Loucy (cell line): ENCODE measurements at regions not wholly inside any gene's neighbourhood (a gene's known extent, or its start where the extent isn't known, plus 50 kb on each side); places are given as distances from the start of the nearest gene placed in this dataset.

ENCODE experiments used
- CTCF ChIP-seq: fragments of 200-600 bp; sonication (generic); conservative IDR thresholded peaks from 2 replicates; pipeline ENCODE4 v1.5.1; 2014; ENCODE audit warnings: mild to moderate bottlenecking, antibody characterized with exemption, low read length
- EZH2phosphoT487 ChIP-seq: fragments of 200-600 bp; IDR thresholded peaks from 2 replicates; pipeline ENCODE4 v1.6.1; 2018; ENCODE audit warnings: antibody characterized with exemption, mild to moderate bottlenecking, moderate library complexity, borderline replicate concordance

DNA sequence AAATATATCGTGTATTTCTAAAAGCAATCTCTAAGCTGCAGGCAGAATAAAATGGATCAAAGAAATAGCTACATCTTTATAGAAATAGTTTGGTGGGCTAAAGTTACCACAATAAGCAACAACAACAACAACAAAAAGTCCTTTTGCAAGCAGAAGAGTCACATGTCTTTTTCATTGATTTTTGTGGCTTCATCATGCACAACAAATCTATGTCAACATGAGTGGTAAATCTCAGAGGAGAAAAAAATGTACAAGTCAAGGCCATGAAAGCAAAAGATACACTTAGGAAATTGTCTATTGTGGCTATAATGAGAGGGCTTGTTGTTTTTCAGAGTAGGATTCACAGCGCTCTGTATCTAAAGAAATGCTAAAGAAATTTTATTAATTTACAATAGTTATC lies 269.7 kb downstream of the GRB14 start:
- TF ChIP-seq CTCF (no peak), EZH2phosphoT487 (no peak)
